ENCODE measurements at regions not wholly inside any gene's neighbourhood (a gene's known extent, or its start where the extent isn't known, plus 50 kb on each side); places are given as distances from the start of the nearest gene placed in this dataset.

GRCh38 chr17:73997059-73997458 lies 206.4 kb upstream of the RPL38 start:
- TF ChIP-seq CTCF (IDR thresholded peaks at IDR 0.05): no peak
- no peak for TF ChIP-seq POLR2AphosphoS5 (IDR thresholded peaks at IDR 0.05; ENCODE audit: low read depth, low read length)
- TF ChIP-seq TCF7L2 (IDR thresholded peaks at IDR 0.05; ENCODE audit: low read depth, low read length): no peak

All from Panc1 (cell line).